Esophagus muscularis mucosa (tissue), 3 donors: ENCODE measurements at regions not wholly inside any gene's neighbourhood (a gene's known extent, or its start where the extent isn't known, plus 50 kb on each side); places are given as distances from the start of the nearest gene placed in this dataset.

Experiments used
- CTCF ChIP-seq, 3 experiments: fragments of 200-600 bp in 2 of 3; fragments of 450-650 bp in 1 of 3; sonication (generic) in 2 of 3; IDR thresholded peaks; one replicate each; pipeline ENCODE4 v1.5.1; 2017 to 2019; ENCODE audit warnings: antibody characterized with exemption in 3 of 3, mild to moderate bottlenecking in 2 of 3, moderate library complexity in 1 of 3
- POLR2A ChIP-seq: fragments of 450-650 bp; IDR thresholded peaks from one replicate; pipeline ENCODE4 v1.6.1; 2017; ENCODE audit warnings: antibody characterized with exemption, moderate library complexity, mild to moderate bottlenecking, low read depth

- TF ChIP-seq CTCF (IDR thresholded peaks at IDR 0.05) (no peak), POLR2A (no peak)
Observed at GRCh38 chr4:71125137-71125536, 131.7 kb downstream of the DCK start.
